DMS153 treated with DMSO at 0.1 percent for 48 hours (cell line): ENCODE measurements at regions not wholly inside any gene's neighbourhood (a gene's known extent, or its start where the extent isn't known, plus 50 kb on each side); places are given as distances from the start of the nearest gene placed in this dataset.
A peak's percentile ranks its signal among the peaks of the same experiment; 100 is the strongest.

ENCODE experiments used
- DNase-seq: peaks from one replicate; lab custom pipeline; 2025; ENCODE audit not compliant: unreplicated experiment; lab: John Stamatoyannopoulos, UW

GRCh38 chr13:105814902-105815250, 720.6 kb downstream of the EFNB2 start:
- no peak for DNase-seq

GRCh38 chr13:105814219-105814901, 721.1 kb downstream of the EFNB2 start:
- no peak for DNase-seq

GRCh38 chr13:105806628-105806920, 728.9 kb downstream of the EFNB2 start:
- no peak for DNase-seq

DNA sequence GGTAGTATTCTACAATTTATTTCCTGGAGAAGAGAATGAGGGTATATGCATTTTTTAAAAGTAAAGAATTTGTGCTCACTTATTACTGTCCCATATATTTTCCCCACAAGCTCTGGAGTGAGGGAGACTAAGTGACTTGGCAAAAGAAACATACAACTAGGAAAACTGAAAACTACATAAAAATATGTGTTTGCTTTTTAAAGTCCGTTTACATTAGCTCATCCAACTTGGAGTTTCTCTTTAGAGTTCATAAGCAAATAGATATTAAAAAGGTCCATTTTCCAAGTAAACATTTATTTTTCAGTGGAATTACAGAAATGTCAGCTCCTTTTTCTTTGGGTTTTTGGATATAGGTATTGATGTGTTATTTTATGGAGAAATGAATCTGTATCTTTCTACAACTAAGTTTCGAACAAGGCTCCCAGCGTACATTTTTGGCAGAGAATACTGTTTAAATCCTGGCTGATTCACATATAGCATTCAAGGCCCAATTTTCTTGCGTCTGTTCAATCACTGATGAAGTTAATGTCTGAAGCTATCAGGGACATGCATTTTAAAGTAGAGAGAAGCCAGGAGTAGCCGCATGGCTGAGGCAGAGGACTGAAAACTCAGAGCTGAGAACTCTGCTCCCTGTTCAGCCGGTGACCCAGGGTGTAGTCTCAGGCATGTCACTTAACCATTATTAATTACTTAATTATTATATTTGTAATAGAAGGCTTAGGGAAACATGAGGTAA, 729.4 kb downstream of the EFNB2 start:
- DNase-seq, result no peak

DNA sequence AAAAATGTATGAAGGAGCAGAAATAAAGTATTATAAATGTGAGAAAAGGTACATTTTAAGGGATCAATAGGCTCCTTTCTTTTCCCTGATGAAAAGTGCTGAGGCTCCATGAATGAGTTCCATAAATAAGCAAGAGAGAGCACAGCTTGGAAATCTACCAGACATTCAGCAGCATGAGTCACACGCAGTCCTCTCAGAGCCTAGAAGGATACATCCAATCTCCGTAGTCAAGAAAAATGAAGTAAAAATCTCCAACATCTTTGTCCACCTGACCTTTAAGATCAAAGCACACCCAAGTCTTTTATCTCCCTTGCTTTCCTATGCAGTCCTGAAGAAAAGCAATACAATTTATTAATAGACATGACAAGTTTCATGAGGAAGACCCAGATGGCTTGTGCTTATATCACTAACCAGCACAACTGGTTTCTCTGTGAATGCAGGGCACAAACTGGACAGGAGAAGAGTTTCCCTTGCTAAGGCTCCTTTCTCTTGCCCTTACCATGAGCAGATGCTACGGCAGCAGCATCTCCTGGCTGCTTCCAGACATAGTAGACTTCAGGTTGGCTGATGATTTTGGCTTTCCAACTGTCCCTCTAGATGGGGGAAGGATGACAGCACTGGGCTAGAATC, 730.8 kb downstream of the EFNB2 start:
- no peak for DNase-seq

GRCh38 chr13:105799155-105799554, 736.3 kb downstream of the EFNB2 start:
- DNase-seq, result no peak

DNA sequence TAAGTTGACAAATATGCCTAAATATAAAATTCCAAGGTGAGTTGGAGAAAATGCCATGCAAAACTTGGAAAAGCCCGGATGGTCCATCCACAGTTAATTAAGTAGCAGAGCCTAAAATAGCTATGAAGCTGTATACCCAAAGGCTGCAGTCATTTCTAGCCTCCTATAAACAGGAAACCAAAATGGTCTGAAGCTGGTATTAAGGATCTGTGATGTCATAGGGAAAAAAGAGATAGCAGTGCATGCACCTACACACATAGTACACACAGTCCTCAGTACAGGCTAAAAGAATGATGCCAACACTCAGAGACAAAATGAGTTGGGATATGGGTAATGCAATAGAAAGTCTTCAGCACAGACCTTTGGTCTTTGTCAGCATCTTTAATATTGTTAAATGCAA, 736.9 kb downstream of the EFNB2 start:
- no peak for DNase-seq

- no peak for DNase-seq
These were observed 739.4 kb downstream of the EFNB2 start for GRCh38 chr13:105796081-105796480.

- DNase-seq, result no peak
These were observed 744.5 kb downstream of the EFNB2 start for GRCh38 chr13:105790923-105791322.

- no peak for DNase-seq
These were observed 746.9 kb downstream of the EFNB2 start for GRCh38 chr13:105788530-105788929.

- no peak for DNase-seq
These were observed 747.8 kb downstream of the EFNB2 start for GRCh38 chr13:105787632-105788031.

GRCh38 chr13:105785436-105785835, 750.0 kb downstream of the EFNB2 start:
- DNase-seq, result no peak

DNA sequence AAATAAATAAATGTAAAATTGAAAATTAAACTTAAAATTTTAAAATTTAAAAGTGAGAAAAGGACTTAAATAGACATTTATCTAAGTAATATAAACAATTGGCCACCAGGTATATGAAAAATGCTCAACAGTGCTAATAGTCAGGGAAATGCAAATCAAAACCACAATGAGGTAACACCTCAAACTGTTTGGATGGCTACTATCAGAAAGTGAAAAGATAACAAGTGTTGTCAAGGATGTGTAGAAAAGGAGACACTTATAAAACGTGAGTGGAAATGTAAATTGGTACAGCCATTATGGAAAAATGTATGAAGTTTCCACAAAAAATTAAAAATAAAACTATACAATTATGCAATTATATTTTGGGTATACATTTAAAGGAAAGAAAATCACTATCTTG, 752.2 kb downstream of the EFNB2 start:
- DNase-seq, result no peak

GRCh38 chr13:105778196-105778595, 757.3 kb downstream of the EFNB2 start:
- DNase-seq, result no peak

DNA sequence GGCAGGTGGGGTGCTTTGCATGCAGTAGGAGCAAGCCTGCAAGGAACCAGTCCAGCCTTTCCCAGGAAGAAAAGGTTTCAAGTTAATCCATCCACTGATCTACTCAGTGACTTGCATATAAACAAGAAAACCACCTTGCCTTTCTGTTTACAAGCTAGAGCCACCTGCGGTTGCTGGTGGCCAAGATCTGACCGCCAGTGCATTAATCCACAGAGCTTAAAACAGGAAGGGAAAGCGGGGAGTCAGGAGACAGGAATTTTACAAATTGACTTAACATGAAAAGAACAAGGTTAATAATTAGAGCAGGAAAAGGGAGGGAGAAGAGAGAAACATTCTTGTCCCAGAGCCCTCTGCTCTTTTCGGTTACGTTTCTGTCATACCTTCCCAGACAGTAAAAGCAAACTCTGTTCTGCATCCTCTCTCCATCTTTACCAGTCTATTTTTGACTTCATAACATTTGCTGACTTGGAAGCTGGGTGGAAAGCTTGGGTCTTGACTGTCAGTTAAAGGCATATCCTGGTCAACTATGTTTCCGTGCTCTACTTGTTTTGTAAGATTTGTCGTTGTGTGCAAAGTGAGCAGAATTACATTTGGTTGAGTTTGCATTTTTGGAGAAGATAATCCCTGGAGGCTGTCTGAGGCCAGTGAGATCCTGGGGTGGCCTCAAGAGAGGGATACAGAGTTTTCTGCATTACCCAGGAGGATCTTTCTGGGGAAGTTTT, 760.6 kb downstream of the EFNB2 start:
- DNase-seq, result no peak

GRCh38 chr13:105773863-105774538, 761.5 kb downstream of the EFNB2 start:
- peak; percentile 46 for DNase-seq

GRCh38 chr13:105773241-105773640, 762.2 kb downstream of the EFNB2 start:
- DNase-seq, result no peak

- no peak for DNase-seq
These were observed 771.0 kb downstream of the EFNB2 start for GRCh38 chr13:105764486-105764885.

DNA sequence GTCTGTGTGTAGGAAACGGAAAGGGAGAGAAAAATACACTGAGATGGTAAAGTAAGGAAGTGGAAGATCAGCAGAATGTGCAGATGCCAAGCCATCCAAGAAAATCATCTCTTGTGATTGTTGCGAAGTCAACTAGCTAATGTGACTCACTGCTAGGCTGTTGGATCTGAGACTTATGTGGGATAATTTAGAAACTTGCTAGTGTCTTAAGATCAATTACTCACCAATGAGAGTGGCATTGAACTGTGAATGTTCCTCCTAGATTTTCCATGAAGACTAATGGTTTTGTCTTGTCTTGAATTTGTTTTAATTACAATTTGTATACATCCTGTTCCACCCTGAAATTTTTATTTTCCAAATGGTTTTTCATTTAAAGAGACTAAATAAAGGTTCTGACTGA, 771.6 kb downstream of the EFNB2 start:
- no peak for DNase-seq

- no peak for DNase-seq
These were observed 773.4 kb downstream of the EFNB2 start for GRCh38 chr13:105762096-105762495.
